Lower leg skin (tissue), 3 donors: ENCODE measurements at regions not wholly inside any gene's neighbourhood (a gene's known extent, or its start where the extent isn't known, plus 50 kb on each side); places are given as distances from the start of the nearest gene placed in this dataset.

Experiments used
- CTCF ChIP-seq, 3 donors: fragments of 450-650 bp; IDR thresholded peaks; one replicate each; pipeline ENCODE4 v1.5.1; 2016; ENCODE audit warnings: antibody characterized with exemption in 3 of 3, mild to moderate bottlenecking in 3 of 3, moderate library complexity in 2 of 3
- POLR2A ChIP-seq, 2 donors: fragments of 450-650 bp; IDR thresholded peaks; one replicate each; pipeline ENCODE4 v1.6.1; 2016 to 2017; ENCODE audit warnings: antibody characterized with exemption in 2 of 2, mild to moderate bottlenecking in 1 of 2, moderate library complexity in 1 of 2

- no peak for TF ChIP-seq CTCF (IDR thresholded peaks at IDR 0.05)
- TF ChIP-seq POLR2A (IDR thresholded peaks at IDR 0.05), result no peak
Measured at GRCh38 chr22:48984639-48985038, 843.0 kb downstream of the BRD1 start.
